Chondrocyte (in vitro differentiated cells): ENCODE measurements at regions not wholly inside any gene's neighbourhood (a gene's known extent, or its start where the extent isn't known, plus 50 kb on each side); places are given as distances from the start of the nearest gene placed in this dataset.

ENCODE experiments used
- DNase-seq: peaks from one replicate; pipeline ENCODE4 v3.0.0; 2021; ENCODE audit warnings: mixed read lengths, low spot score
- H3K27ac Mint-ChIP-seq: one replicate; pipeline ENCODE4 v1.8.0; 2021; ENCODE audit warnings: mild to moderate bottlenecking, moderate library complexity, mixed read lengths; ENCODE audit not compliant: unreplicated experiment
- H3K27me3 Mint-ChIP-seq: 2 replicates; pipeline ENCODE4 v1.8.0; 2021; ENCODE audit warnings: low read depth, mixed read lengths
- H3K36me3 Mint-ChIP-seq: 2 replicates; pipeline ENCODE4 v1.8.0; 2021; ENCODE audit warnings: low read depth, mixed read lengths
- H3K4me1 Mint-ChIP-seq: 2 replicates; pipeline ENCODE4 v1.8.0; 2021; ENCODE audit warnings: low read depth, mild to moderate bottlenecking, mixed read lengths
- H3K4me3 Mint-ChIP-seq: one replicate; pipeline ENCODE4 v1.8.0; 2021; ENCODE audit warnings: mild to moderate bottlenecking, moderate library complexity, mixed read lengths; ENCODE audit not compliant: unreplicated experiment
- H3K9me3 Mint-ChIP-seq: 2 replicates; pipeline ENCODE4 v1.8.0; 2021; ENCODE audit warnings: low read depth, mixed read lengths
- CTCF ChIP-seq: fragments of 200-600 bp; sonication (generic); IDR thresholded peaks from 2 replicates; pipeline ENCODE4 v1.5.0; 2021; ENCODE audit warnings: antibody characterized with exemption, mild to moderate bottlenecking, moderate library complexity

GRCh38 chr12:126027825-126028224 is 962.6 kb downstream of the AACS start:
- no peaks in the 10 kb centered on the region for H3K36me3 Mint-ChIP-seq
- H3K27ac Mint-ChIP-seq = no peak overlapping the region
- no peak overlapping the region for H3K4me3 Mint-ChIP-seq
- no peak for DNase-seq
- no peaks in the 10 kb centered on the region for H3K27me3 Mint-ChIP-seq
- TF ChIP-seq CTCF = no peak
- no peaks in the 10 kb centered on the region for H3K4me1 Mint-ChIP-seq
- peaks cover 17% of the 10 kb centered on the region for H3K9me3 Mint-ChIP-seq

GRCh38 chr12:126030573-126030972 is 965.3 kb downstream of the AACS start:
- no peak for DNase-seq
- peaks cover 24% of the 10 kb centered on the region for H3K9me3 Mint-ChIP-seq
- no peaks in the 10 kb centered on the region for H3K36me3 Mint-ChIP-seq
- H3K27me3 Mint-ChIP-seq = no peaks in the 10 kb centered on the region
- H3K4me1 Mint-ChIP-seq = no peaks in the 10 kb centered on the region
- no peak overlapping the region for H3K4me3 Mint-ChIP-seq
- H3K27ac Mint-ChIP-seq = no peak overlapping the region
- no peak for TF ChIP-seq CTCF

GRCh38 chr12:126033751-126034150 is 968.5 kb downstream of the AACS start:
- DNase-seq = no peak
- H3K4me1 Mint-ChIP-seq = no peaks in the 10 kb centered on the region
- no peak overlapping the region for H3K27ac Mint-ChIP-seq
- TF ChIP-seq CTCF = no peak
- peaks cover 22% of the 10 kb centered on the region for H3K9me3 Mint-ChIP-seq
- H3K36me3 Mint-ChIP-seq = no peaks in the 10 kb centered on the region
- no peaks in the 10 kb centered on the region for H3K27me3 Mint-ChIP-seq
- no peak overlapping the region for H3K4me3 Mint-ChIP-seq

GRCh38 chr12:126036348-126036747 is 971.1 kb downstream of the AACS start:
- no peak overlapping the region for H3K4me3 Mint-ChIP-seq

GRCh38 chr12:126038434-126038833 is 973.2 kb downstream of the AACS start:
- no peak for DNase-seq
- no peaks in the 10 kb centered on the region for H3K27me3 Mint-ChIP-seq
- H3K9me3 Mint-ChIP-seq = peaks cover 20% of the 10 kb centered on the region
- H3K27ac Mint-ChIP-seq = no peak overlapping the region
- no peak for TF ChIP-seq CTCF
- no peaks in the 10 kb centered on the region for H3K4me1 Mint-ChIP-seq
- no peak overlapping the region for H3K4me3 Mint-ChIP-seq
- H3K36me3 Mint-ChIP-seq = no peaks in the 10 kb centered on the region

More at GRCh38 chr12:126036348-126036747, 971.1 kb downstream of the AACS start:
- Mint-ChIP-seq H3K9me3 (peaks cover 21% of the 10 kb centered on the region), H3K4me1 (no peaks in the 10 kb centered on the region), H3K27ac (no peak overlapping the region), H3K27me3 (no peaks in the 10 kb centered on the region), H3K36me3 (no peaks in the 10 kb centered on the region)
- DNase-seq = no peak
- no peak for TF ChIP-seq CTCF
